ENCODE measurements at regions not wholly inside any gene's neighbourhood (a gene's known extent, or its start where the extent isn't known, plus 50 kb on each side); places are given as distances from the start of the nearest gene placed in this dataset.

DNA sequence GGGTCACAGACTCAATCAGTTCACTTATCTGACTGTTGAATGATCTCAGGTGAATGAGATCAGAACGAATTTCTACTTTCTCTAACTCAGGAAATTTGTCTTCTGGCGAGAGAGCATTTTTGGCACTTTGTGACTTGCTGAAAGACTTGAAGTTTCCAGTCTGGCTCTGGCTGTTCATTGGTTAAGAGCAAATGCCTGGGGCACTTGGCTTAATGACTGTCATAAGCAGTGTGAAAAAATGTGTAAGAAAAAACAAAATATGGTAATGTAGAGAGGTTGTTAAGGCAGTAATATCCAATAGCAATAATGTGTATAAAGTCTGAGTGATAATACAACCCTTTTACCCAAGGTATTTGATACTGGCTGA is 71.3 kb upstream of the PGRMC2 start:
- in situ Hi-C loops (cut with HindIII; ENCODE audit: low pct_unique_long_range_greater_than_20kb, low sequenced_read_pairs): no loop called here
- H3K36me3 ChIP-seq (ENCODE audit: control insufficient read depth, insufficient read depth, low read length): no peaks in the 10 kb centered on the region
- H3K27ac ChIP-seq (ENCODE audit: low read length): no peak overlapping the region
- peaks cover 5% of the 10 kb centered on the region for H3K4me1 ChIP-seq (ENCODE audit: control insufficient read depth, insufficient read depth, low read length)
- ATAC-seq (no peak), DNase-seq (ENCODE audit: low read depth, low spot score) (no peak)
- TF ChIP-seq TCF7L2 (IDR thresholded peaks at IDR 0.05; ENCODE audit: low read depth, low read length): no peak
- no peak for TF ChIP-seq POLR2AphosphoS5 (IDR thresholded peaks at IDR 0.05; ENCODE audit: low read depth, low read length)
- TF ChIP-seq, protein P1, sequence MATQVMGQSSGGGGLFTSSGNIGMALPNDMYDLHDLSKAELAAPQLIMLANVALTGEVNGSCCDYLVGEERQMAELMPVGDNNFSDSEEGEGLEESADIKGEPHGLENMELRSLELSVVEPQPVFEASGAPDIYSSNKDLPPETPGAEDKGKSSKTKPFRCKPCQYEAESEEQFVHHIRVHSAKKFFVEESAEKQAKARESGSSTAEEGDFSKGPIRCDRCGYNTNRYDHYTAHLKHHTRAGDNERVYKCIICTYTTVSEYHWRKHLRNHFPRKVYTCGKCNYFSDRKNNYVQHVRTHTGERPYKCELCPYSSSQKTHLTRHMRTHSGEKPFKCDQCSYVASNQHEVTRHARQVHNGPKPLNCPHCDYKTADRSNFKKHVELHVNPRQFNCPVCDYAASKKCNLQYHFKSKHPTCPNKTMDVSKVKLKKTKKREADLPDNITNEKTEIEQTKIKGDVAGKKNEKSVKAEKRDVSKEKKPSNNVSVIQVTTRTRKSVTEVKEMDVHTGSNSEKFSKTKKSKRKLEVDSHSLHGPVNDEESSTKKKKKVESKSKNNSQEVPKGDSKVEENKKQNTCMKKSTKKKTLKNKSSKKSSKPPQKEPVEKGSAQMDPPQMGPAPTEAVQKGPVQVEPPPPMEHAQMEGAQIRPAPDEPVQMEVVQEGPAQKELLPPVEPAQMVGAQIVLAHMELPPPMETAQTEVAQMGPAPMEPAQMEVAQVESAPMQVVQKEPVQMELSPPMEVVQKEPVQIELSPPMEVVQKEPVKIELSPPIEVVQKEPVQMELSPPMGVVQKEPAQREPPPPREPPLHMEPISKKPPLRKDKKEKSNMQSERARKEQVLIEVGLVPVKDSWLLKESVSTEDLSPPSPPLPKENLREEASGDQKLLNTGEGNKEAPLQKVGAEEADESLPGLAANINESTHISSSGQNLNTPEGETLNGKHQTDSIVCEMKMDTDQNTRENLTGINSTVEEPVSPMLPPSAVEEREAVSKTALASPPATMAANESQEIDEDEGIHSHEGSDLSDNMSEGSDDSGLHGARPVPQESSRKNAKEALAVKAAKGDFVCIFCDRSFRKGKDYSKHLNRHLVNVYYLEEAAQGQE (IDR thresholded peaks at IDR 0.05; ENCODE audit: insufficient read depth in 1 of 2, low read depth in 2 of 2, low read length in 1 of 2): no peak
- TF ChIP-seq, protein P2, sequence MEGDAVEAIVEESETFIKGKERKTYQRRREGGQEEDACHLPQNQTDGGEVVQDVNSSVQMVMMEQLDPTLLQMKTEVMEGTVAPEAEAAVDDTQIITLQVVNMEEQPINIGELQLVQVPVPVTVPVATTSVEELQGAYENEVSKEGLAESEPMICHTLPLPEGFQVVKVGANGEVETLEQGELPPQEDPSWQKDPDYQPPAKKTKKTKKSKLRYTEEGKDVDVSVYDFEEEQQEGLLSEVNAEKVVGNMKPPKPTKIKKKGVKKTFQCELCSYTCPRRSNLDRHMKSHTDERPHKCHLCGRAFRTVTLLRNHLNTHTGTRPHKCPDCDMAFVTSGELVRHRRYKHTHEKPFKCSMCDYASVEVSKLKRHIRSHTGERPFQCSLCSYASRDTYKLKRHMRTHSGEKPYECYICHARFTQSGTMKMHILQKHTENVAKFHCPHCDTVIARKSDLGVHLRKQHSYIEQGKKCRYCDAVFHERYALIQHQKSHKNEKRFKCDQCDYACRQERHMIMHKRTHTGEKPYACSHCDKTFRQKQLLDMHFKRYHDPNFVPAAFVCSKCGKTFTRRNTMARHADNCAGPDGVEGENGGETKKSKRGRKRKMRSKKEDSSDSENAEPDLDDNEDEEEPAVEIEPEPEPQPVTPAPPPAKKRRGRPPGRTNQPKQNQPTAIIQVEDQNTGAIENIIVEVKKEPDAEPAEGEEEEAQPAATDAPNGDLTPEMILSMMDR (IDR thresholded peaks at IDR 0.05): no peak
- no peak for TF ChIP-seq SIN3A (IDR thresholded peaks at IDR 0.05; ENCODE audit: borderline replicate concordance, insufficient read depth, low read depth, low read length)
- no TSS peak for BruUV-seq (replicated peaks)
- POLR2A ChIA-PET: no interaction called here
- intact Hi-C loops (cut with micrococcal nuclease; ENCODE audit: unreplicated experiment): no loop called here
- no peaks in the 10 kb centered on the region for H3K27me3 ChIP-seq (ENCODE audit: control insufficient read depth, insufficient read depth, low read length)
- H3K4me3 ChIP-seq (ENCODE audit: low read depth in 2 of 2, low read length in 2 of 2): no peak overlapping the region
- H3K9me3 ChIP-seq (ENCODE audit: control insufficient read depth, insufficient read depth, low read depth, low read length): no peaks in the 10 kb centered on the region
- CTCF ChIA-PET: no interaction called here

DNA sequence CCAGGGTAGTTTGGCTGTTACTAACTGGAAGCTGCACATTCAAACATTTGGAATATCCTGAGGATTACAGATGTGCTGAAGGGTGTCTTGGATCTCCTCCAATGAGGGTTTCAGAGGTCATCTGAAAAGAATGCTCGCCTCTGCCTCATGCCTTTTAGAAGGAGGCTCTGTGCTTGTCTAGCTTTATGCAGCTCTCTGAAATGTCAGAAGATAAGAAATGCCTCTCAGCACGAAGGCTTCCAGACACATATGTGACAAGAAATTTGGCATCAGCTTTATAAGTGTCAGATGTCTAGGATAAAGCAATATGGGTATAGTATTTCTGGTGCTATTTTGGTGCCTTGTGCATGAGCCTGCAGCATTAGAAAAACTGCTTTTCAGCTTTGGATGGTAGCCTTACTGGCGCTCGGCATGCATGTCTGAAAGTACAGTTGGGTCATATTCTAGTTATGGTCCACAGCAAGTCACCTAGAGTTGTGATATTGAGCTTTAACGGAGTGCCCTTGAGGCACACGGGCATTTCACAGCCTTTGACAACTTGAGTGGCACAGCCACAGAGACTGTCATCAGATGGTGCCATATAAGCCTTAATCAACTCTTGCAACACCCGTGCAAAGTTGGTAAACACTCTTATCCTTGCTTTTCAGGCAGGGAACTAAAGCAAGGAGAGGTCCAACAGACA is 70.8 kb upstream of the PGRMC2 start:
- no peak overlapping the region for H3K27ac ChIP-seq (ENCODE audit: low read length)
- in situ Hi-C loops (cut with HindIII; ENCODE audit: low pct_unique_long_range_greater_than_20kb, low sequenced_read_pairs): no loop called here
- ChIA-PET POLR2A (no interaction called here), CTCF (no interaction called here)
- DNase-seq (ENCODE audit: low read depth, low spot score) (no peak), ATAC-seq (no peak)
- H3K36me3 ChIP-seq (ENCODE audit: control insufficient read depth, insufficient read depth, low read length): no peaks in the 10 kb centered on the region
- no TSS peak for BruUV-seq (replicated peaks)
- H3K4me3 ChIP-seq (ENCODE audit: low read depth in 2 of 2, low read length in 2 of 2): no peak overlapping the region
- no peaks in the 10 kb centered on the region for H3K9me3 ChIP-seq (ENCODE audit: control insufficient read depth, insufficient read depth, low read depth, low read length)
- TF ChIP-seq SIN3A (IDR thresholded peaks at IDR 0.05; ENCODE audit: borderline replicate concordance, insufficient read depth, low read depth, low read length) (no peak), TCF7L2 (IDR thresholded peaks at IDR 0.05; ENCODE audit: low read depth, low read length) (no peak), POLR2AphosphoS5 (IDR thresholded peaks at IDR 0.05; ENCODE audit: low read depth, low read length) (no peak)
- TF ChIP-seq, protein P2 (IDR thresholded peaks at IDR 0.05): no peak
- TF ChIP-seq, protein P1 (IDR thresholded peaks at IDR 0.05; ENCODE audit: insufficient read depth in 1 of 2, low read depth in 2 of 2, low read length in 1 of 2): no peak
- intact Hi-C loops (cut with micrococcal nuclease; ENCODE audit: unreplicated experiment): no loop called here
- H3K27me3 ChIP-seq (ENCODE audit: control insufficient read depth, insufficient read depth, low read length): no peaks in the 10 kb centered on the region
- peaks cover 7% of the 10 kb centered on the region for H3K4me1 ChIP-seq (ENCODE audit: control insufficient read depth, insufficient read depth, low read length)
